Mesothelial cell of epicardium (in vitro differentiated cells): ENCODE measurements at regions not wholly inside any gene's neighbourhood (a gene's known extent, or its start where the extent isn't known, plus 50 kb on each side); places are given as distances from the start of the nearest gene placed in this dataset.
"Not testable (repeated sequence)": the region's sequence is repeated elsewhere in the genome, so short reads cannot be mapped to it uniquely, and the experiment has no call there.

Experiments
- DNase-seq, 2 experiments: peaks; one replicate each; pipeline ENCODE4 v3.0.0; 2021; ENCODE audit warnings: low spot score in 2 of 2; ENCODE audit not compliant: unreplicated experiment in 2 of 2
- H3K27ac Mint-ChIP-seq: 2 replicates; pipeline ENCODE4 v1.8.0; 2021; ENCODE audit warnings: mixed read lengths
- H3K27me3 Mint-ChIP-seq: 2 replicates; pipeline ENCODE4 v1.8.0; 2021; ENCODE audit warnings: low read depth, mixed read lengths
- H3K36me3 Mint-ChIP-seq: 2 replicates; pipeline ENCODE4 v1.8.0; 2021; ENCODE audit warnings: mixed read lengths
- H3K4me1 Mint-ChIP-seq: 2 replicates; pipeline ENCODE4 v1.8.0; 2021; ENCODE audit warnings: mixed read lengths
- H3K4me3 Mint-ChIP-seq: 2 replicates; pipeline ENCODE4 v1.8.0; 2021; ENCODE audit warnings: mild to moderate bottlenecking, moderate library complexity, mixed read lengths
- H3K9me3 Mint-ChIP-seq: 2 replicates; pipeline ENCODE4 v1.8.0; 2021; ENCODE audit warnings: mixed read lengths
- CTCF ChIP-seq: fragments of 200-600 bp; sonication (generic); IDR thresholded peaks from one replicate; pipeline ENCODE4 v1.5.0; 2021; ENCODE audit warnings: antibody characterized with exemption; ENCODE audit not compliant: unreplicated experiment

DNA sequence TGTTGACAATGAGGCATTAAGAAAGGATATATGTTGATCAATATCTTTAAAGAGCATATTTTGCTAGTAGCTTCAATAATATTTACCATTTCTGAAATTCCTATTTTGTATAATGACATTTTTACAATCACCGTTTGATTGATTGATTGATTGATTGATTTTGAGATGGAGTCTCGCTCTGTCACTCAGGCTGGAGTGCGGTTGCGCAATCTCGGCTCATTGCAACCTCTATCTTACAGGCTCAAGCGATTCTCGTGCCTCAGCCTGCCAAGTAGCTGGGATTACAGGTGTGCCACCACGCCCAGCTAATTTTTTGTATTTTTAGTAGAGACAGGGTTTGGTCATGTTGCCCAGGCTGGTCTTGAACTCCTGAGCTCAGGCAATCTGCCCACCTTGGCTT is 150.9 kb upstream of the TEX13D start:
- H3K36me3 Mint-ChIP-seq = not testable (repeated sequence)

DNA sequence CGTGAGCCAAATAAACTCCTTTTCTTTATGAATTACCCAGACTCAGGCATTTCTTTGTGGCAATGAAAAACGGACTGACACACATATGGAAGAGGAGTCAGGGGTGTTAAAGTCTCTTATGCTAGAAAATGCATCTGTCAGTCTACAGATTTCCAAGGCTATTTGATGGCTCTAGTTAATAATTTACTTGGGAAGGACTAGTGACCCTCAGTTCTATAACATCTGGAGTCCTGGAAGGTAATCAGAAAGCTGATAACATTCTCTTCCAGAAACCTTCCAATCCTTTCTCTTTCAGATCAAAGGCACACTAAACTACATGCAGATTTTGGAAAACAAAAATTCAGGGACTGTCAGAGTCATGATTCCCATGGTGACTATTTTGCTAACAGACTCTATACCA is 142.0 kb upstream of the TEX13D start:
- no peak for TF ChIP-seq CTCF
- no peak overlapping the region for H3K4me3 Mint-ChIP-seq
- H3K27me3 Mint-ChIP-seq = no peaks in the 10 kb centered on the region
- H3K4me1 Mint-ChIP-seq = no peaks in the 10 kb centered on the region
- H3K9me3 Mint-ChIP-seq = peaks cover 15% of the 10 kb centered on the region
- DNase-seq = no peak
- no peaks in the 10 kb centered on the region for H3K36me3 Mint-ChIP-seq
- H3K27ac Mint-ChIP-seq = no peak overlapping the region

More for the DNA sequence above, 150.9 kb upstream of the TEX13D start:
- peaks cover 36% of the 10 kb centered on the region for H3K9me3 Mint-ChIP-seq
- not testable (repeated sequence) for H3K4me1 Mint-ChIP-seq, H3K27me3 Mint-ChIP-seq, H3K27ac Mint-ChIP-seq, DNase-seq, H3K4me3 Mint-ChIP-seq

GRCh38 chrX:124194199-124194598 is 138.3 kb upstream of the TEX13D start:
- Mint-ChIP-seq H3K4me1 (no peaks in the 10 kb centered on the region), H3K9me3 (peaks cover 22% of the 10 kb centered on the region), H3K36me3 (no peaks in the 10 kb centered on the region), H3K27me3 (no peaks in the 10 kb centered on the region), H3K4me3 (no peak overlapping the region), H3K27ac (no peak overlapping the region)
- DNase-seq = no peak
- TF ChIP-seq CTCF = no peak

- H3K36me3 Mint-ChIP-seq = no peaks in the 10 kb centered on the region
Measured at GRCh38 chrX:124194901-124195300, 137.6 kb upstream of the TEX13D start.

GRCh38 chrX:124203311-124203710 is 129.1 kb upstream of the TEX13D start:
- Mint-ChIP-seq H3K27ac (no peak overlapping the region), H3K27me3 (no peaks in the 10 kb centered on the region), H3K9me3 (peaks cover 50% of the 10 kb centered on the region), H3K4me3 (no peak overlapping the region), H3K36me3 (no peaks in the 10 kb centered on the region), H3K4me1 (no peaks in the 10 kb centered on the region)
- DNase-seq = no peak
- no peak for TF ChIP-seq CTCF

More at GRCh38 chrX:124194901-124195300, 137.6 kb upstream of the TEX13D start:
- H3K4me3 Mint-ChIP-seq = no peak overlapping the region
- no peak for DNase-seq
- H3K27me3 Mint-ChIP-seq = no peaks in the 10 kb centered on the region
- no peaks in the 10 kb centered on the region for H3K4me1 Mint-ChIP-seq
- no peak for TF ChIP-seq CTCF
- peaks cover 26% of the 10 kb centered on the region for H3K9me3 Mint-ChIP-seq
- H3K27ac Mint-ChIP-seq = no peak overlapping the region

DNA sequence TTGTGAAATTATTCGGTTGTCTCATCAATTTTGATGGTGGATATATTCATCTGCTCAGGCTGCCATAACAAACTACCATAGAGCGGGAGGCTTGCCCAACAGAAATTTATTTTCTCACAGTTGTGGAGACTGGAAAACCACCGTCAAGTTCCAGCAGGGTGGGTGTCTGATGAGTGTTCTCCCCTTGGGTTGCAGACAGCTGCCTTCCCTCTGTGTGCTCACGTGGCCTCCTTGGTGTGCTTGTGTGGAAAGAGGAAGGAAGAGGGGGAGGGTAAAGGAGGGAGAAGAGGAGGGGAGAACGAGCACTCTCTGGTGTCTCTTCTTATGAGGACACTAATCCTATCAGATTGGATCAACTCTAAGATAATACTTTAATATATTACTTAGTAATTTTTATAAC is 123.8 kb upstream of the TEX13D start:
- peaks cover 18% of the 10 kb centered on the region for H3K9me3 Mint-ChIP-seq
- TF ChIP-seq CTCF = no peak
- no peak overlapping the region for H3K4me3 Mint-ChIP-seq
- H3K27me3 Mint-ChIP-seq = no peaks in the 10 kb centered on the region
- H3K36me3 Mint-ChIP-seq = no peaks in the 10 kb centered on the region
- peaks cover 4% of the 10 kb centered on the region for H3K4me1 Mint-ChIP-seq
- H3K27ac Mint-ChIP-seq = no peak overlapping the region
- DNase-seq = no peak
